HG03354 (cell line): ENCODE measurements at regions not wholly inside any gene's neighbourhood (a gene's known extent, or its start where the extent isn't known, plus 50 kb on each side); places are given as distances from the start of the nearest gene placed in this dataset.

Experiments
- ATAC-seq: cut with Tn5 transposase; IDR thresholded peaks from one replicate; pipeline ENCODE4 v1.9.1; 2021; ENCODE audit warnings: mild to moderate bottlenecking; ENCODE audit not compliant: unreplicated experiment, poor library complexity, severe bottlenecking

DNA sequence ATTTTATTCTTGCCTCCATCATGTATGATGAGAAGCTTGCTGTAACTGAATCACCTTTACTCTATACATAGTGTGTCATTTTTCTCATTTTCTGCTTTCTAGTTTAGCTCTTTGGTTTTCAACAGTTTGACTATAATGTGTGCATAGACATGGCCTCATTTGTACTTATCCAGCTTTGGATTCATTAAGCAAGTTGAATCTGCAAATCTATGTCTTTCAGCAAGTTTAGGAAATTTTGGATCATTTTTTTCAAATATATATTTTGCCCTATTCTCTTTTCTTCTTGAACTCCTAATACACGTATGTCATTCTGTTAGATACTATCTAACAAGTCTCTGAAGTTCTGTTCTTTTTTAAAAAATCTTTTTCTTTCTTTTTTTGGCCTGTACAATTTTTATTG lies 57.8 kb downstream of the PRLHR start:
- ATAC-seq, result no peak

DNA sequence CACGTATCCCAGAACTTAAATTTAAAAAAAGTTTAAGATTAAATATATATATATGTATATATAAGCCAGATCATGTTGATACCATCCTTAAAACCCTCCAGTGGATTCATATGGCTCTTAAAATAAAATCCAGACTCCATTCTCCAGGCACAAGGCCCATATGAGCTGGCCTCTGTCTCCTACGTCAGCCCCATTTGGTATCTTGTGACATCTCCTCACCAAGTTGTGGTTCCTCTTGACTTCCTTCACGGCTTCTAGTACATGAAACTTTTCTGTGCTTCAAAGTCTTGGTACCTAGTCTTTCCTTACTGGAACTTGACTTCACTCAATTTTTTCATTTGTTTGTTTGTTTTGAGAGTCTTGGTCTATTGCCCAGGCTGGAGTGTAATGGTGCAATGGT lies 61.3 kb downstream of the PRLHR start:
- no peak for ATAC-seq

DNA sequence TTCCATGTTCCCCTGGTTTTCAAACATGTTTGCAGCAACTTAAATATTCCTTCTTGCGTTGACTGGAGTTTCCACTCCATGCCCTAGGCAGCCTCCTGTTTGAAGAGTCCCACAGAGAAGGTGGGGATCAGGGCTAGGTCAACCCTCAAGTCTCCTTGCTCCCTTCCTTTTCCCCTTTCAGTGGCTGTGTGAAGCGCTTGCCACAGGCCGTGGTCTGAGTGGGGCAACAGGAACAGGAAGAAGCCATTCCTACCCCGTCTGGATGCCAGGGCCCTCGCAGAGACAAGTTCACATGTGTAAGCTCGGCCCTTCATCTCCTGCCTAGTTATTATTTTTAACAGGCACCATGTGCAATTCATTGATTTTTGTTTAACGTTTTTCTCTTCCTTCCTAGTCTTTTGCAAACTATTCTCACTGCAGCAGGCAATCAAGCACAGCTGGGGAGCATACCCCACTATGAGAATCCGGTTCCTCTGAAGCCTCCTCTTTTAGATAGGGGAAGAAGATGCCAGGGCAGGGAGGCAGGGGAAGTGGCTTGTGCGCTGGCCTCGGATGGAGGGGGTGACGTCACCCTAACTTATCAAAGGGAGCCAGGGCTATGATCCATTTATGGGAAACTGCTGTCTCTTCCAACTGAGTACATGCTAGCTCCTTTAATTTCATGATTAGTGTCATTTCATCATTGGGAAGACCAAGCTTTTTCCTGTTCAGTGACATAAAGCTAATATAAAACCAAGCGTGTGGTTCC lies 64.2 kb downstream of the PRLHR start:
- ATAC-seq, result no peak

DNA sequence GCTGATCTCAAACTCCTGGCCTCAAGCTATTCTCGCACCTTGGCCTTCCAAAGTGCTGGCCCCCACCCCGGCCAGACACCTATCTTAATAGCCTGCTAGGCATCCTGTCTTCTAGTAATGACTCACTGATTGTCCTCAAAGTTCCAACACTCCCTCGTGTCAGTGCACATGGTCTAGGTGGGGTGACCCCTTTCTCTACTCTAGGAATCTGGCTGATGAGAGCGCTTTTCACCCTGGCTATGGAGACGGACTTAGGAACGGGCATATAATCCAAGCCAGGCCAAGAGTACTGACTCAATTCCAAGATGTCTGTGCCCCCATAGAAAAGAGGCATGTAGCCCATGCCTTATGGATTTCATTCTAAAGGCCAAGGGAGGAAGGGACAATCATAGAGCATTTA lies 67.0 kb downstream of the PRLHR start:
- ATAC-seq, result no peak

DNA sequence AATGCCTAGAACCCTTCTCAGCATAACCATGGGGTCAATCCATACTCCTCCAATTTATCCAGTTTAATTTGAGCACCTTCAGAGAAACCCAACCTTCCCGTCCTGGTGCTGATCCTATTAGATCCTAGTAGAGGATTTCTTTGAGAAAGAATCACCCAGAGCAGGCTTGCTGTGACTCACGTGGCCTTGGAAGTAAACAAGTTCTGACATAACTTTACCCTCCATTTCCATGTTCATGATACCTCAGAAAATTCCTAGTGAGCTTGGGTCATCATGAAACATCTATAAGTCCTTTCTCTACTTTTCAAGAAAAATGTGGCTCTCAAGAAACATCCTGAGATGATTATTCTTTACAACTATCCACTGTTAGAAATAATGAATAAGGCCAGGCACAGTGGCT lies 71.7 kb downstream of the PRLHR start:
- no peak for ATAC-seq

DNA sequence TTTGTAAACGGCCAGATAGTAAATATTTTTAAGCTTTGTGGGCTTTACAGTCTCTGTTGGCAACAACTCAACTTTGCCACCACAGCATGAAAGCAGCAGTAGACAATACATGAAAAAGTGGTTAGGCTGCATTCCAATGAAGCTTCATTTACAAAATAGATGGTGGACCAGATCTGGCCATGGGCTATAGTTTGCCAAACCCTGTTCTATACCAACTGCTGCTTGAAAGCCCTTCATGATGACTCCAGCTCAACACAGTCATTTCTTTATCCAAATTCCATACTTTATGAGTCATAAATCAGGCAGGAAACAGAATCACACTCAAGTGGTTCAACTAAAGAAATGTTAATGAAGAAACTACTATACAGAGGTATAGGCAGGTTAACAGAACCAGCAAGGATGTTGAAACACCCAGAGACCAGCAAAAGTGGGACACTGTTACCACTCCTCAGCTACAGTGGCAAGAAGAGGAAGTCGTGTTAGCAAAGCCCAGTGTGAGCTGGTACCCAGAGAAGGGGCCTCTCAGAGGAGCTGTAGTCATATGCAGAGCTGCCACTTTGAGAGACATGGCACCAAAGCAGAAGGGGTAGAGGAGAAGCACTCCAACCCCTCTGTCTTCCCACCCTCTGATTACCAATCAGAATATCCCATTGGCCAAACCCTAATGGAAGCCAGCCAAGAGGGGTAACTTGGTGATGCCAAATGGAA lies 72.5 kb downstream of the PRLHR start:
- no peak for ATAC-seq

DNA sequence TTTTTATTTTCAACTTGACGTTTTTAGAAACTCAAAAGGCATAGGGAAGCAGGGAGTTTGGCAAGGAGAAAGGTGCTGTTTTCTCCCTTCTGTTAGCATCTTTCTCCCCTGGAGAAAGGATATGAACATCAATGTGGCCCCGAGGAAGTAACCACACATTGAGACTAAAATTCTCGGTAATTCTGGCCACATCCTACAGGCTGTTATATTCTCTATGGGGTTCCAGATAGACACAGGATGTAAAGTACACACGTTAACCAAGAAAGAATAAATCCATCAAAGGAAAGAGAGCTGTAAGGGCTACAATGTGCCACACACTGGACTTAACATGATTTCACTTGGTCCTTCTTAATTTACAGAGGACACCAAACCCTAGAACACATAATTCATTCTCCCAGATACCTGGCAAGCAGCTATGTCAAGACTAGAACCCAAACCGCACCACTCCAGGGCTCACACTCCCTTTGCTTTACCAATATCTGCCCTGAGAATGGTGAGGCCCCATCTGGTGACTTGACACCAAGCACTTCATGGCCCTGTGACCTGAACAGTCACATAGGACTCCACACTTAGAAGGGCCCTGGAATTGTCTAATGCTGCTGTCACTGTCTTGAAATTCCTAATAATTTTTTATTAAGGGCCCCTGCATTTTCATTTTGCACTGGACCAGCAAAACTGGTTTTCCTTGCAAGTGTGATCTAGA lies 73.9 kb downstream of the PRLHR start:
- no peak for ATAC-seq

DNA sequence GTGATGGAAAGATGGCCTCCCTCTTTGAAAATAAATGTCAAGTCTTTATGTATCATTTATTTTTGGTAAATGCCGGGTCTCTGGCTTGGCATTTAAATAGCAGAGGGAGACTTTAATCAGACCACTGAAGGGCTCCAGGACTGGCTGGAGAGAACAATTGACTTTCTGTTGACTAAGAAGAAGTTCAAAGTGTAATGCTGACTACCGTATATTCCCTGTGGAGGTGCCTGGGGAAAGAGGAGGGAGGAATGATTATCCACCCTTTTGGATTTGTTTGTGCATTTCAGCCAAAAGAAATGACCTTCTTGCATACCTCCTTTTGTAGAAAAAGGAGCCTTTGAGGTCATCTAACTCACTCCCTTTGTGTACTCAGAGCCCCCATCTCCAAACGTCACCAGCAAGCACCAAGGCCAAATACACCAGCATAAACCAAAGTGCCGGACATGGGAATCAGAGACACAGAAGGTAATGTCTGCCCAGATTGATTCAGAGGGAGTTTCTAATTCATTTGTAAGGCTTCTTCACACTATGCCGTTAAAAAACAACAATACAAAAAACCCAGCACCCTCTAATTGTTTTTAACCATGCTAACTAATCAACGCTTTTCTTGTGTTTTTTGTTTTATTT lies 75.2 kb downstream of the PRLHR start:
- no peak for ATAC-seq

DNA sequence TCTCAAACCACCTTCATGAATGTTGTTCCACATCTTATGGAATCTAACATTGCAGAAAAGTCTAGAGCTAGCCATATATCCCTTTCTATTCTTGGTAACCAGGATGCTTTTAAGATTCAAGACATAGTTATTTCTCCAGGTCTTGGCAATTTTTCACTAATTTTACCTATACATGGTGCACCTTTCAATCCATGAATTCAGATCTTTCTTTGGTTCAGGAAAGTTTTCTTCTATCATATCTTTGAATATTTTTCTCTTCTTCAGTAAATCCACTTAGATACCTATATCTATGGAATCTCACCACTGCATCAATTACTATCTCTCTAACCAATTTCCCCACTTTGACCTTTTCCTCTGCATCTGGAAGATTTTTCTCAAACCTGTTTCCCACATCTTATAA lies 77.4 kb downstream of the PRLHR start:
- no peak for ATAC-seq

DNA sequence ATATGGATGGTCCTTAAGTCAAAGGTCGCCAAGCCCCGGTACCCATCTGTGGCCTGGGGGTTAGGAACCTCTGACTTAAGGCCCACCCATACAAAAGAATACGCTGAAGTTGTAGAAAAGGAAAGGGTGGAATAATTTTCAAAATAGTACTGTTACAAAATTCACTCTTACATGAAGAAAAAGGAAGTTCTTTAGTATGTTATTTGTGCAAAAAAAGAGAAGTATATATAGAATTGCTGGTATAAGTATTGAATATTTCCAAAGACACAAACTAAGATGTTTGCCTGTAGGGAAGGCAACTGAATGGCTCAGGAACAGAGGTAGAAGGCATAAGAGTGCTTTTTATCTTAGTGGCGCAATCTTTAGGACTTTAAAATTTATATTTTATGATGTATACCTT lies 78.7 kb downstream of the PRLHR start:
- ATAC-seq, result no peak

DNA sequence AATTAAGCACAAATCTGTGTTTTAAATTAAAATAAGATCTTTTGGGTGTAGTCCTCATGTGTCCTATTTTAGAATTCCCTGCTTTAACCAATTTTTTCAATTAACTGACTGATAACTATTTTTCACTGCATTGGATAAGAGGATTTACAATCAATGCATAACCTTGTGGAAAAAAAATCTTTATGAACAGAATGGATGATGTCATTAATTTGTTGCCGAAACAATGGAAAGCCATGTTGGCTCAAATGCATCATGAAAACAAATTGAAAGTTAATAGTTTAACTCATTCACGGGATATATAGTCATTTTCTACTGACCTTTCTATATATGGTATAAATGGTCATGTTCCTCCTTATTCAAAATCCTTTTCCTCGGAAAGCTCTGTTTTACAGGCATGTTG lies 82.3 kb downstream of the PRLHR start:
- ATAC-seq, result no peak

DNA sequence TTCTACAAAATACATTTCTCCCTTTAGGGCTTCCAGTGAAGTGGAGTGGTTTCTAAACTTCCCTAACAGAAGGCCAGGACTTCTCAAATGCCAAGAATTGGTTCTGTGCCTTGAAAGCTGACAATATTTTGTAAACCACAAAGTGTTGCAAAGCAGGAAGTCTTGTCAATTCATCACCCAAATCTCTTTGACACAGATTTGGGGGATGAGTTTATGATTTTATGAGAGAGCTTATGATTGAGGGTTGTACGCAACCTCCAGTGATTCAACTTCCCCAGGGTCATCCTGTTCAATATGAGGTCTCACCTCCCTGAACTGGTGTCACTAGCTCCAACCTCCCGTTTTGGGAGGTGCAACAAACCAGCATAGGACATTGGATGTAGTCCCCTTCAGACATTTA lies 83.7 kb downstream of the PRLHR start:
- no peak for ATAC-seq

DNA sequence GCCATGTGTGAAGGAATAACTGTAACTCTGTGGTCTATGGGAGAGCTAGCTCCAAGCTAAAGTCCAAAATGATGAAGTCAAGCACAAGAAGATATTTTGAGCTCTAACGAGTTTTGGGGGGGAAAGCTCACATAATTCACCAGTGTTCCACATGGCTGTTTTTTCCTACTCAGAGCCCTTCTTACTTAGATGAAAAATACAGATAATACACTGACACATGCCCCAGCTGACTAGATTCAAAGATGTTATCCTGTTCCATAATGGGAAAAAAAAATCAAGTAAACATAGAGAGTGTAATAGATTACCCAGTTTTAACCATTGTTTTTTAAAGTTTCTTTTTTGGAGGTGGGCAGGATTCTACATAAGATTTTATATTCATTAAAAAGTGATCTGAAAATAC lies 86.6 kb downstream of the PRLHR start:
- no peak for ATAC-seq

DNA sequence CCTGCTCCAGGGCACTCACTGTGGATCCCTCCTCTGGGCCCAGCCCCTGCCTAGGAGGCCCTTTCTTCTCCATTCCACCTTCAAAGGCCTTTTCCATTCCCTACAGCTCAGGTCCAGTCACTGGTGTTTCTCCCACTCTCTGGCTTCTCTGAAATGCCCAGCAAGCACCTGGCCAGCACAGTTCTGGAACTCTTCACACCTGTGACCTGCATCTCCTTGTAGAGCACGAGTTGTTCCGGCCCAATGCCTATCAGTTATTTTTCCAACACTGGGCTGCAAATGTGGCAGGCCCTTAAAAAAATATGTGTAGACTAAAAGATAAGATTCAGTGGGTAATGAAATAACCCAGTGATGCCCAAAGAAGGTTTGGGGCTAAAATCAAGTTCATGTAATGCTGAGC lies 87.1 kb downstream of the PRLHR start:
- no peak for ATAC-seq

DNA sequence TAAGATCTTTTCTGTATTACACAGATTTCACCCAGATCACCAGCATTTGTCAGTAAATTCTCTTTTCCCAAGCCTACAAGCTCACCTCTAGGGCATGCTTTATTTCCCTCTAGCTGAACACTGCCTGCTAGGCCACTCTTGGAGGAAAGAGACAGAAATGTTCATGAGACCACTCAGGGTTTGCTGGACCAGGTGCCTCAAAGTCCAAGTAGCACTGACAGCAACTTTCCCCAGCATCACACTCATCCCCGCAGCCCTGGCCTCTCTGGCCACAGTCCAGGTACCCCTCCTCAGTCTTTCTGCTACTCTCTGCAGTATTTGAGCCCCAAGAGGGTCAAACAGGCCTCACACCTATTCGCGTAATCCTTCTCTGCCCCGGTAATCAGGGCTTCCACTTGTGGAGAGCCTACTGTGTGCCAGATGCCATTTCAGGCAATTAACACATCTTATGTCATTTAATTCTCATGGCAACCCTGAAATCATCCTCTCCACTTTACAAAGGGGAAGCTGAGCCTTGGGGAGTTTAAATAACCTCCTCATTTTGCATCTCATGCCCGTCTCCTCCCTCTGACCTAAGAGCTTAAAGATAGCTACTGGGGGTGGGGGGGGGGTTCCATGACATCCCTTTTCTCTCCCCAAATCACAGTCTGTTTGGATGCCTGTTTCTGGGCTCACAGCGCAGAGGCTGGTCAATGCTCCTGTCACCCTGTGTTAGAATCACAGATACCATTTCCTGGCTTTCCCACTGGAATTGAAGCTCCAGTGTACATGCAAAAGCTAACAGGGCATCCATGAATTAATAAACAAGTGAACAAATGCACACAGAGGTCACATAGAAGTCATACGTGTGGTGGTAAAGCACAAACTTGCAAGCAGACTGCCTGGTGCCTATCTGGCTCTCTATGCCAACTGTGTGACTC lies 88.5 kb downstream of the PRLHR start:
- ATAC-seq, result no peak

DNA sequence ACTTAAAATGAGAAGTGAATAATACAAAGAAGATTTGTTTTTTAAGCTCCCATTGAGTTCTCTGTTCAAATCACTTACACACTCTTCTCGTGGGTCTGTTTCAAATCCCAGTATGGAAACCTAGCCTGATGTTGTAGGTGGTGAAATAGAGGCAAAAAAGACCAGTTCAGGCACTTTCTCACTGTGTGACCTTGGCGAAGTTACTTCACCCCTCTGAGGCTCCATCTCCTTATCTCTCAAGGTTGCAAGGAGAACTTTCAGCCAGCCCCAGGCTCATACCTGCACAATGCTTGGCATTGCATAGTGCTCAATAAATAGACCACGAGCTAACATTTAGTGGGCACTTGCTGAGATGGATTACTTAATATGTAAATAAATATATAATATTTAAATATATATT lies 90.1 kb downstream of the PRLHR start:
- ATAC-seq, result no peak

DNA sequence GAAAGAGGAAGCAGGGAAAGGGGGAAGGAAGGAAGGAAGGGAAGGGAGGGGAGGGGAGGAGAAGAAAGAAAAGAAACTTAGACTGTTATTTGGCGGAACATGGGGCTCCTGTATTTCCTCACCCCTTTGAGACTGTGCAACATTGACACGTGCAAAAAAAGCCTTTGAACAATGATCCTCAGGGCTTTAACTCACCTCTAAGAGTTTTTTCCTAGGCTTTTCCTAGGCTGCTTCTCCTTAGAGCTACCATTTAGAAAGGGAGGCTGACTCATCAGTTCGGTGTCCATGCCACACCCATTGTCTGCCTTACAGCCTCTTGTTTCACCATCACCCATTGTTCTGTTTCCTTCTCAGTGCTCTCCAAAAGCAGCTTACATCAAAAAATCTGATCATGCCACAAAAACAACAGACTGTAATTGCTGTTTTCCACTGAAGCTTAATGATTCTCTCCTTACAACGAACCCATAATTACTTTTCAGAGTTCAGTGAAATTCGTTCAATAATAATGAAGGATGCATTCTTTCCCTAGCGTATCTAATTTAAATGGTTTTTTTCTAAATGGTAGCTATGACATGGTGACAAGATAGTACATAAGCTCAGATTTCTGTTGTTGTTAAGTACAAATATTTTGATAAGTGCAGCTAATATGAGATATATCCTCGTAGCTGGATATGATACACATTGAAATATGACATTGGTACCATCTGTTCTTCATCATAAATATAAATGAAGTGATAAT lies 90.8 kb downstream of the PRLHR start:
- no peak for ATAC-seq

DNA sequence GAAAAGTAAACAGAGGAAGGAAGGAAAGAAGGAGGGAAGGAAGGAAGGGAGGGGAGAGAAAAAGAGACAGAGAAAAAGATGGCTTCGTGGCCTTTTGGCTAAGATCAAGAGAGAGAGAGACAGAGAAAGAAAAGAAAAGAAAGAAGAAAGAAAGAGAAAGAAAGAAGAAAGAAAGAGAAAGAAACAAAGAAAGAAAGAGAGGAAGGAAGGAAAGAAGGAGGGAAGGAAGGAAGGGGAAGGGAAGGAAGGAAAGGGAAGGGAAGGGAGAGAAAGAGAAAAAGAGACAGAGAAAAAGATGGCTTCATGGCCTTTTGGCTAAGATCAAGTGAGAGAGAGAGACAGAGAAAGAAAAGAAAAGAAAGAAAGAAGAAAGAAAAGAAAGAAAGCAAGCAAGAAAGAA lies 91.4 kb downstream of the PRLHR start:
- ATAC-seq, result no peak

DNA sequence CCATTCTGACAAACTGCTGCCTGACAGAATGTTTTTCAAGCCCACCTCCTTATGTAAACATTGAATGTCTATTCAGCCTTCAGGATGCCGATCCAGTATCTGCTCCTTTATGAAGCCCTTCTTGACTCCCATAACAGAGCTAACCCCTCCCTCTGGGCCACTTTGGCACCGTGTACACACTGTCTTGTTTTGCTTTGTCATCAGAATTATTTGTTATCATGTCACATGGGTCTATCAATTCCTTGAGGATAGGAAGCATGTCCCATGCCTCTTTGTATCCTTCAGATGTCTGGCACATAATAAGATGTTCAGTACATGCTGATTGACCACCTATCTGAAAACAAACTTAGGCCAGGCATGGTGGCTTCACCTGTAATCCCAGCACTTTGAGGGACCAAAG lies 92.3 kb downstream of the PRLHR start:
- no peak for ATAC-seq
